HG02588 (cell line): ENCODE measurements at regions not wholly inside any gene's neighbourhood (a gene's known extent, or its start where the extent isn't known, plus 50 kb on each side); places are given as distances from the start of the nearest gene placed in this dataset.

ENCODE experiments used
- ATAC-seq: cut with Tn5 transposase; IDR thresholded peaks from one replicate; pipeline ENCODE4 v1.9.1; 2021; ENCODE audit warnings: mild to moderate bottlenecking, moderate library complexity; ENCODE audit not compliant: unreplicated experiment

- ATAC-seq: no peak
Observed at GRCh38 chr17:79360196-79360595, 250.7 kb downstream of the RBFOX3 start.

- no peak for ATAC-seq
Observed at GRCh38 chr17:79356839-79357447, 253.9 kb downstream of the RBFOX3 start.

DNA sequence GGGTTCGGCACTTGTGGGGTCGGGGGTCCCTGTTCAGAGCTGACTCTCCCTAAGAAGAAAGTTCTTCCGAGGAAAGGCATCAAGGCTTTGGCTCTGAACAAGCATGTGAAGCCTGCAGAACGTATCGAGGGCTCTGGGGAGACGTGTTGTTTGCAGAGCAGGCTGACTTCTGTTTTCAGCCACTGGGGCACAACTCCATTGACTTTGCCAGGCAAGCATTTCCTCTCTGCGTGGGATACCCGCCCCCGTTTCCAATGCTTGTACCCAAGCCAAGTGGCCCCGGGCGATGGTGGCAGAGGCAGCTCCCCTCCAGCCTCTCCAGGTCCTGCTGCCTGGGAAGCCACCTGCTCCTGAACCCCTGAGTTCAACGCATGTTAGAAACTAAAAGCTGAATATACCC is 255.7 kb downstream of the RBFOX3 start:
- ATAC-seq: no peak

DNA sequence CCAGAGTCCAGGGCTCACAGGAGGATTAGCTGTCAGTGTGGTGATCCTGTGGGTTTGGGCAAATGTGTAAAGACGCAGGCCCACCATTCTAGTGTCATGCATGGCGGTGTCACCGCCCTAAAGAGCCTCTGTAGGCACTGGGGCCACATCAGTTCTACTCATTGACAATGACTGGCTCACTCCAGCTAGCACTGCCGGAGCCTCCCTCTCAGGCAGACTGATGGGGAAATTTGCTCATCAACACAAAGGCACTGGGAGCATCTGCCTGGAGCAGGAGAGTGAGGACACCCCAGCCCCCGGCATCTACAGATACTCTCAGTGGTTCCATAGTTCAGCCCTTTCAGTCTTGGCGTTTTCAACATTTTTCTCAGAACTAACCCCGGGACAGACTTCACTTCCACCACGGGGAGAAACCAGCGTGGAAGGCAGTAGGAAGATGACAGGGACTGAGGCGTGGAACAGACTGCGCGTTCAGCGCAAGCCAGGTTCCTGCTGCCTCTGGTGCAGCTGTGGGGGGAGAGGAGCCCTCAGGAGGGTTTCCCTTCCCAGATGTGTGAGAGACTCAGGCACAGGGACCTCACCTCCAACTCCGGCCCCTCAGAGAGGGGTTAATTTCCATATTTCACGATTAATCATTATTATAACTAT is 256.6 kb downstream of the RBFOX3 start:
- ATAC-seq: no peak

DNA sequence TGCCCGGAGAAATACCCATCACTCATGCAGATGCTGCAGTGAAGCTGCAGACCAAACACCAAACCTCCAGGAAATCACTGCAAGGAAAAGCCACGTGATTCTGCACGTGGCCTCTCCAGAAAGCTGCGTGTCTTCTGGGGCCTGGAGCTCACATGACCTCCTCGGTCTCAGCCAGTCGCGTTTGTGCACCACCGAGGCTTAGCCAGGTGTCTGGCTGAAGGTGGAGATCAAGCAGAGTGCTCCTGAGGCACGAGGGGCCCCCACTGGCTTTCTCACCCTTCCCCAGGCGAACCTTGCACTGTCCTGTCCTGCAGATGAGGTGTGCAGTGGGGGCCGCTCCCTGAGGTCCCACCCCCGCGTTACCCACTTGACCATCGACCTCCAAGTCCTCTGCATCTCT is 257.3 kb downstream of the RBFOX3 start:
- ATAC-seq: no peak

DNA sequence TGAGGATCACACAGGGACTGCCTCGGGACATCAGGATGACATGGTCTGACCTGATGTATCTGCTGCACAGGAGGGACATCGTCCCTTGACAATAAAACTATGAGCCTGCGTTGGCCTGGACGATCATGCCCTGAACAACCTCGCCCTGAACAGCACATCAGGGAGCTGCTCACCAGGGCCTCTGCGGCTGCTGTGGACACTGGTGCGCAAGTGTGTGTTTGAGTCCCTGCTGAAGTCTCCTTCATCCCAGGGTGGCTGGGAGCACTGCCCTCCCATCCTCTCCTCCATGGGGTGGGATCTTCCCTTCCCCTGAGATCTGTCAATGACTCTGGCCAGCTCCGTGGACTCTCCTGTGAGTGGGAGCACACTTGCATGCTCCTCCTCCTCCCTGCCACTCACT is 257.8 kb downstream of the RBFOX3 start:
- ATAC-seq: no peak

- ATAC-seq: no peak
Observed at GRCh38 chr17:79350533-79350932, 260.3 kb downstream of the RBFOX3 start.

DNA sequence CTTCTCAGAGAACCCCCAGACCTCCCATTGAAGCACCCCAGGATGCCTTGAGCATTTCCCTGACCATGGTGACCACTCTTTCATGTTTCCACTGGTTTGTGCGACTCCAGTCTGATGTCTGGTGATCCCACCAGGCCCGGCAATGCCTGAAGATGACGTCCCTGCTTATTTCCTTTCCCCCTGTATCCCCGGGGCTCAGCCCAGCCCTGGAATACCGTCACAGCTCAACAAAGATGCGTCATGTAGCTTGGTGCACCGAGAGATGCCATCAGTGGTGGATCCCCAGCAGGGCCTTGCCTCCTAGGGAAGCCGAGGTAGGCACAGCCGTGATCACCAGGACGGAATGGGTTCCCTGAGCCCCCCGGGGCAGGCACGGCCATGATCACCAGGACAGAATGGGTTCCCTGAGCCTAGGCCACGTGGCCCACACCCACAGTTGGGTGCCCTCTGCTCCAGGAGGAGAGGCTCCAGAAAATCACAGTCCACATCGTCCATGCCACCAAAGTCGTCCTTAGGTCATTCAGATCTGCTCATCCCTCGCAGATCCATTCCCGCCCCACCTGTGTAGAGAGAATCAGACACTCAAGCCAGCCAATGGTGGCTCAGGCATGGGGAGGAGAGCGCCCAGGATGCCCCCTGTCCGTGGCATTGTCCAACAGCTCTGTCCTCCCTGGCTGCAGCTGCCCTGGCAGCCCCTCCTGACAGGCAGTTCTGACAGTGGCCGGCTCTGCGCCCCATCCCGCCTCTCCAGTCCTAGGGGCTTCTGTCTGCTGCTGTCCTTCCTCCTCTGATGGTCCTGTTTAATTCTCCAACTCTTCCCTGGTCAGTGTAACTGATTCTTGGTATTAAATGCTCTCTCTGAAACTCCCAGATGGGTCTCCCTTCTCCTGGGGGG is 261.1 kb downstream of the RBFOX3 start:
- no peak for ATAC-seq

GRCh38 chr17:79342376-79342775 is 267.8 kb downstream of the ENGASE start:
- ATAC-seq: no peak

GRCh38 chr17:79341816-79342215 is 267.2 kb downstream of the ENGASE start:
- no peak for ATAC-seq

DNA sequence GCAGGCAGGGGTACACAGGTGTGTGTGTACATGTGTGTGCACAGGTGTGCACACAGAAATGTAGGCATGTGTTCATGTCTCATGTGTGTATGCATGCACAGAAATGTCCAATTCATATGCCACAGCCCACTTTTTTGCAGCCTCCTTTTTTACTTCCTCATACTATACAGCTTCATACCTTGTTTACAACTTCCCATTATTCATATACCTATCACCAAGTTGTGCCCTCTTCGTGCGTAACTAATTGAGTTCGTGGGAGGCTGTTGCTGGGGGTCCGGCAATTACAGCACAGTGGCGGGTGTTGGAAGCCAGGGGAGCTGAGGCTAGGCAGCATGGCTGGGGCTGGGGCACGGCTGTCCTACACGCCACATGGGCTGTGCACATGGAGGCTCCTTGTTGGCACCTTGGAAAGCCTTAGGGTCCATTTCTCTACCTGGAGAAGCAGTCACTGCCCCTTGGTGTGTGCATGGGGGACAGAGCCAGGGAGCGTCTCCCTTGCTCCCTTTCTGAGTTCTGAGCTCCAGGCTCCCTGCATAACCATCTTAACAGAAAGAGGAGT is 266.7 kb downstream of the ENGASE start:
- ATAC-seq: no peak

- ATAC-seq: peak; percentile 70
Observed at GRCh38 chr17:79340333-79341221, 266.0 kb downstream of the ENGASE start.

DNA sequence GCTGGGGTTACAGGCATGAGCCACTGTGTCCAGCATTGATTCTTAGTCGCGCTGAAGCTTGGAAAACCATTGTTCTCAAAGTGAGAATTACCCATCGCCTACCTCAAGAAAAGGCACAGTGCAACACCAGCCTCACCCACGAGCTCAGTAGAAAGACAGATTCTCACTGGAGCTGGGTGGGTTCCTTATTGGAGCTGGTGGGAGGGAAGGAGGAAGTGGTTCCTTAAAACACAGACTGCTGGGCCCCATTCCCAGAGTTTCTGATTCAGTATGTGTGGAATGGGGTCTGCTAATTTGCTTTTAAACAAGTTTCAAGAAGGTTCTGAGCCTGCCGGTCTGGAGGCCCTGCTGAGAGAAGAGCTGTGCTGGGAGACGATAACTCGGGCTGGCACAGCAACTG is 264.7 kb downstream of the ENGASE start:
- ATAC-seq: no peak

DNA sequence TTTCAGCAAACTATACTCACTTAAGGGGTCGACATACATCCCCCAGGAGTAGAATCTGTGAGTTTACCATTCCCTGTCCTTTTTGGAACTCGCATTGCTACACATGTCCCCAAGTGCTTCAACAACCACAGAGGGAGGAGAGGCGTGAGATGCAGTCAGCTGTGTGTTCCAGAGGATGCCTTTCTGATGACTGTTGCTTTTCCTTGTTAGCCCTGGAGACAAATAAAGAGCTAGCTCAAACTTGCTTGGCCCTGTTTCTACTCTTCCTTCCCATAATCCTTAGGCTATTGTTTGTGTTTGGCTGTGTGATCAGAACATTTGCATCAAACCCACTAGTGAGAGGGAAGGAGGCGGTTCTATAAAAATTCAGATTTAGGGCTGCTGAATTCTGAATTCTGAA is 264.0 kb downstream of the ENGASE start:
- no peak for ATAC-seq

DNA sequence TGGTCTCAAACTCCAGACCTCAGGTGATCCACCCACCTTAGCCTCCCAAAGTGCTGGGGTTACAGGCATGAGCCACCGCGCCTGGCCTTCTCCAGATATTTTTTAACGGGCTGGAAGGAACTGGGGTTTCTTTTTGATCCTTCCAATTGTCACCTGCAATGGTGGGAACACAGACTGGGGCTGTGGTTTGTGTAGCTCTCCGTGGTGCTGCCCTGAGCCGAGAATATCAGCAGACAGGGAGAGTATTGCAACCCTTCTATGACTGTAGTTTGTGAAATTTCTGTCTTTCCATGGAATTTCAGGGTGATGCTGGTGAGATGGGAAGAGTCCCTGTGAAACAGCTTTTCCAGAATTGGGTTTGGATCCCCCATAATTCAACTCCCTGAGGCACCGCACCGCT is 263.5 kb downstream of the ENGASE start:
- no peak for ATAC-seq

DNA sequence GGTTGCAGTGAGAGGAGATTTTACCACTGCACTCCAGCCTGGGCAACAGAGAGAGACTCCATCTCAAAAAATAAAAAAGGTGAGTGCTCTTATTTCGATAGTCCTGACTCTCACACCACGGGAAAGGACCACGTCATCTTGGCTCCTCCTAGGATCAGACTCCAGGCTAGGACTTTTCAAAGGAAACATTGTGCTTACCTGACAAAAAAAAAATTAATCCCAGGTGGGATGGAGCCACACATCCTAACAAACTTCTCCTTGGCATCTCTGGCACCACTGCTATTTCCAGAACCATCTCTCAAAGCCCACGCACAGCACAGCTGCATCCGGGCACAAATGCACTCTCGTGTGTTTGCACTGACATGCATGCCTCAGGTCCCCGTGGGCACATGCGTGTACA is 262.4 kb downstream of the ENGASE start:
- no peak for ATAC-seq

GRCh38 chr17:79335456-79335855 is 260.8 kb downstream of the ENGASE start:
- no peak for ATAC-seq

GRCh38 chr17:79332011-79332554 is 257.5 kb downstream of the ENGASE start:
- no peak for ATAC-seq

GRCh38 chr17:79331492-79331891 is 256.9 kb downstream of the ENGASE start:
- ATAC-seq: no peak

DNA sequence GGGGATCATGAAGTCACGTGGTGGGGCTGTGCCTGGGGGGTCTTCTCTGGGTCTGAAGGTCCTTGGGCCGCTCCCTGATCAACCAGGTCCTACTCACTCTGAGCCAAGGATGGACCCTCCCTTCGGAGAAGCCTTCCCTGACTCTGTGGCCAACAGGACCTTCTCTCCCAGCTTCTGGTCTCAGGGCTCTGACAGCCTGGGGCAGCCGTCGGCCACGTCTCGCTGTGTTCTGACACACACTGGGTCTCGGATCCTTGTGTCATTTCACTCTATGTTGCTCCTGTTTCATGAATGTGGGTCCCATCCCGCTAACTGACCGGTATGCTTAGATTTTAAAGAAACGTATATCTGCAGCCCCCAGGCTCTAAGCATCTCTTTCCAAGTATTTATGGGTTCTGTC is 256.1 kb downstream of the ENGASE start:
- ATAC-seq: no peak
